SK-N-SH (cell line): ENCODE measurements at regions not wholly inside any gene's neighbourhood (a gene's known extent, or its start where the extent isn't known, plus 50 kb on each side); places are given as distances from the start of the nearest gene placed in this dataset.

ENCODE experiments used
- CTCF ChIP-seq: fragments of 200-600 bp; sonication (generic); IDR thresholded peaks from 2 replicates; pipeline ENCODE4 v1.6.1; 2017; ENCODE audit warnings: antibody characterized with exemption, mild to moderate bottlenecking, moderate library complexity
- EP300 ChIP-seq, 2 experiments: IDR thresholded peaks; 2 replicates each; pipeline versions ENCODE4 v1.4.0 to v1.6.1; 2012; ENCODE audit warnings: borderline replicate concordance in 1 of 2, low read depth in 1 of 2, low read length in 1 of 2
- JUND ChIP-seq: IDR thresholded peaks from 2 replicates; pipeline ENCODE4 v1.4.0; 2012
- POLR2AphosphoS5 ChIP-seq: IDR thresholded peaks from 2 replicates; pipeline ENCODE4 v1.6.1; 2012; ENCODE audit warnings: low read depth, low read length
- RAD21 ChIP-seq: IDR thresholded peaks from 2 replicates; pipeline ENCODE4 v1.6.1; 2012; ENCODE audit warnings: mild to moderate bottlenecking, low read length
- RFX5 ChIP-seq: IDR thresholded peaks from 2 replicates; pipeline ENCODE4 v1.6.1; 2012; ENCODE audit warnings: mild to moderate bottlenecking, improper control_type of control experiment, low read length
- TEAD4 ChIP-seq: IDR thresholded peaks from 2 replicates; pipeline ENCODE4 v1.4.0; 2012; ENCODE audit warnings: mild to moderate bottlenecking, borderline replicate concordance; ENCODE audit not compliant: insufficient read depth

GRCh38 chr18:28946471-28946870, 769.5 kb upstream of the CDH2 start:
- TF ChIP-seq CTCF (no peak), EP300 (IDR thresholded peaks at IDR 0.05; ENCODE audit: borderline replicate concordance in 1 of 2, low read depth in 1 of 2, low read length in 1 of 2) (no peak), RAD21 (no peak), TEAD4 (no peak), RFX5 (no peak), JUND (no peak), POLR2AphosphoS5 (no peak)
